OCI-LY7 (cell line): ENCODE measurements at regions not wholly inside any gene's neighbourhood (a gene's known extent, or its start where the extent isn't known, plus 50 kb on each side); places are given as distances from the start of the nearest gene placed in this dataset.

Experiments
- BruUV-seq: library from RNA; stranded (reverse); fragments of 400-500 nt; replicated peaks from 2 replicates; lab custom pipeline; 2021; lab: Mats Ljungman, UMichigan
- CTCF ChIA-PET: fragments of 300-600 bp; sonication (Branson Sonifier 250); formaldehyde crosslinking; loops from one replicate; lab custom pipeline; 2022; ENCODE audit warnings: antibody characterized with exemption; ENCODE audit not compliant: unreplicated experiment; lab: Charles Lee
- POLR2A ChIA-PET: fragments of 300-600 bp; sonication (Branson Sonifier 250); formaldehyde crosslinking; loops from one replicate; lab custom pipeline; 2022; ENCODE audit warnings: antibody characterized with exemption; lab: Charles Lee
- DNase-seq: peaks from one replicate; pipeline ENCODE4 v3.0.0-alpha.2; 2015; ENCODE audit warnings: low spot score
- H2AFZ ChIP-seq: fragments of 200-600 bp; sonication (generic), shearing (Covaris generic); 2 replicates; pipeline ENCODE4 v1.6.1; 2014; ENCODE audit warnings: mild to moderate bottlenecking, antibody characterized with exemption, low read length, moderate library complexity
- H3K27ac ChIP-seq: fragments of 200-600 bp; sonication (generic); 2 replicates; pipeline ENCODE4 v1.5.1; 2014; ENCODE audit warnings: mixed run types, low read depth, mild to moderate bottlenecking, moderate library complexity, low read length, inconsistent platforms; ENCODE audit not compliant: poor library complexity, severe bottlenecking
- H3K36me3 ChIP-seq: fragments of 200-600 bp; sonication (generic); 2 replicates; pipeline ENCODE4 v1.6.1; 2014; ENCODE audit warnings: mild to moderate bottlenecking, antibody characterized with exemption, low read length, moderate library complexity, mixed read lengths; ENCODE audit not compliant: insufficient read depth
- H3K4me1 ChIP-seq: fragments of 200-600 bp; sonication (generic); 2 replicates; pipeline ENCODE4 v1.5.1; 2014; ENCODE audit warnings: mild to moderate bottlenecking, low read length; ENCODE audit not compliant: insufficient read depth, poor library complexity, severe bottlenecking
- H3K4me2 ChIP-seq: fragments of 200-600 bp; sonication (generic); 2 replicates; pipeline ENCODE4 v1.6.1; 2014; ENCODE audit warnings: mild to moderate bottlenecking, low read length
- H3K4me3 ChIP-seq: fragments of 200-600 bp; sonication (generic); 2 replicates; pipeline ENCODE4 v1.5.1; 2014; ENCODE audit warnings: mild to moderate bottlenecking, low read depth, low read length; ENCODE audit not compliant: poor library complexity, severe bottlenecking
- H3K79me2 ChIP-seq: fragments of 200-600 bp; sonication (generic); 2 replicates; pipeline ENCODE4 v1.6.1; 2016; ENCODE audit warnings: low read depth, mild to moderate bottlenecking, low read length, moderate library complexity, mixed read lengths; ENCODE audit not compliant: insufficient read depth
- H3K9me2 ChIP-seq: fragments of 200-600 bp; sonication (generic); 2 replicates; pipeline ENCODE4 v1.6.1; 2016; ENCODE audit warnings: mild to moderate bottlenecking, low read length, mixed read lengths; ENCODE audit not compliant: insufficient read depth
- H3K9me3 ChIP-seq: fragments of 200-600 bp; sonication (generic); 2 replicates; pipeline ENCODE4 v1.6.1; 2014; ENCODE audit warnings: mild to moderate bottlenecking, mixed run types, low read length, mixed read lengths
- H4K20me1 ChIP-seq: fragments of 200-600 bp; sonication (generic); 2 replicates; pipeline ENCODE4 v1.6.1; 2014; ENCODE audit warnings: mild to moderate bottlenecking, antibody characterized with exemption, low read length, moderate library complexity, mixed read lengths; ENCODE audit not compliant: insufficient read depth
- CTCF ChIP-seq: fragments of 200-600 bp; sonication (generic); conservative IDR thresholded peaks from 2 replicates; pipeline ENCODE4 v1.5.1; 2014; ENCODE audit warnings: mild to moderate bottlenecking, antibody characterized with exemption, low read length, moderate library complexity, mixed read lengths
- EZH2phosphoT487 ChIP-seq: fragments of 200-600 bp; sonication (generic); IDR thresholded peaks from 2 replicates; pipeline ENCODE4 v1.6.1; 2018; ENCODE audit warnings: low read depth, borderline replicate concordance, mild to moderate bottlenecking, mixed run types, antibody characterized with exemption, low read length, moderate library complexity, mixed read lengths
- intact Hi-C: fragments of 100-400 bp; cut with micrococcal nuclease; formaldehyde crosslinking; loops from one replicate; pipeline ENCODE4 v1.10.0; 2022; ENCODE audit not compliant: unreplicated experiment

- Histone ChIP-seq H3K9me2 (no peaks in the 10 kb centered on the region; the same call in 1 of the 2 replicates), H2AFZ (no peak overlapping the region), H3K9me3 (no peaks in the 10 kb centered on the region), H3K27ac (no peak overlapping the region), H3K4me1 (no peaks in the 10 kb centered on the region), H3K4me2 (no peak overlapping the region), H3K4me3 (no peak overlapping the region), H3K79me2 (no peaks in the 10 kb centered on the region), H4K20me1 (no peaks in the 10 kb centered on the region), H3K36me3 (no peaks in the 10 kb centered on the region)
- no peak for DNase-seq
- intact Hi-C loops = no loop called here
- ChIA-PET POLR2A (no interaction called here), CTCF (no interaction called here)
- no TSS peak for BruUV-seq
- TF ChIP-seq CTCF (no peak), EZH2phosphoT487 (no peak)
Measured at GRCh38 chr2:19416784-19417684, 58.6 kb upstream of the OSR1 start.

GRCh38 chr2:19416083-19416482 is 57.7 kb upstream of the OSR1 start:
- Histone ChIP-seq H3K4me1 (no peaks in the 10 kb centered on the region), H3K9me2 (no peaks in the 10 kb centered on the region; the same call in 1 of the 2 replicates), H3K4me2 (no peak overlapping the region), H3K4me3 (no peak overlapping the region), H3K36me3 (no peaks in the 10 kb centered on the region), H3K79me2 (no peaks in the 10 kb centered on the region), H2AFZ (no peak overlapping the region), H4K20me1 (no peaks in the 10 kb centered on the region), H3K27ac (no peak overlapping the region), H3K9me3 (no peaks in the 10 kb centered on the region)
- intact Hi-C loops = no loop called here
- DNase-seq = no peak
- ChIA-PET POLR2A (no interaction called here), CTCF (no interaction called here)
- no TSS peak for BruUV-seq
- TF ChIP-seq EZH2phosphoT487 = no peak
- TF ChIP-seq CTCF = no peak

- Histone ChIP-seq H3K9me2 (no peaks in the 10 kb centered on the region), H3K27ac (no peak overlapping the region), H3K4me1 (no peaks in the 10 kb centered on the region), H4K20me1 (no peaks in the 10 kb centered on the region), H3K36me3 (no peaks in the 10 kb centered on the region), H3K79me2 (no peaks in the 10 kb centered on the region), H3K4me2 (no peak overlapping the region), H2AFZ (no peak overlapping the region), H3K9me3 (no peaks in the 10 kb centered on the region), H3K4me3 (no peak overlapping the region)
- DNase-seq = no peak
- TF ChIP-seq CTCF = no peak
- no peak for TF ChIP-seq EZH2phosphoT487
- CTCF ChIA-PET = interaction anchor here (0.5 kb wide), 1 partner anchor 130 kb away, joined by 3 read pairs; no protein-coding TSS in a partner anchor
- intact Hi-C loops = no loop called here
- no TSS peak for BruUV-seq
- POLR2A ChIA-PET = no interaction called here
Measured at GRCh38 chr2:19409046-19409445, 50.6 kb upstream of the OSR1 start.
